HEK293 (cell line): ENCODE measurements at regions not wholly inside any gene's neighbourhood (a gene's known extent, or its start where the extent isn't known, plus 50 kb on each side); places are given as distances from the start of the nearest gene placed in this dataset.

Experiments used
- KLF9 ChIP-seq: fragments of 450-650 bp; formaldehyde crosslinking; IDR thresholded peaks from 2 replicates; pipeline ENCODE4 v1.5.1; 2016; ENCODE audit warnings: missing biosample characterization, missing genetic modification characterization, low read depth
- MZF1 ChIP-seq: fragments of 450-650 bp; formaldehyde crosslinking; IDR thresholded peaks from 2 replicates; pipeline ENCODE4 v1.5.1; 2017; ENCODE audit warnings: missing biosample characterization, missing genetic modification characterization, borderline replicate concordance
- PATZ1 ChIP-seq: fragments of 450-650 bp; formaldehyde crosslinking; IDR thresholded peaks from 2 replicates; pipeline ENCODE4 v1.5.1; 2016; ENCODE audit warnings: missing biosample characterization, missing genetic modification characterization
- ZBTB26 ChIP-seq: fragments of 450-650 bp; formaldehyde crosslinking; optimal IDR thresholded peaks from 2 replicates; pipeline ENCODE3; 2016; ENCODE audit warnings: missing biosample characterization, mild to moderate bottlenecking, missing genetic modification characterization
- ZNF175 ChIP-seq: fragments of 450-650 bp; formaldehyde crosslinking; IDR thresholded peaks from 2 replicates; pipeline ENCODE4 v1.5.1; 2016; ENCODE audit warnings: missing biosample characterization, missing genetic modification characterization
- ZNF184 ChIP-seq: fragments of 450-650 bp; IDR thresholded peaks from 2 replicates; pipeline ENCODE4 v1.5.1; 2018; ENCODE audit warnings: missing biosample characterization, mild to moderate bottlenecking, missing genetic modification characterization
- ZNF248 ChIP-seq: fragments of 450-650 bp; formaldehyde crosslinking; IDR thresholded peaks from 2 replicates; pipeline ENCODE4 v1.5.1; 2017; ENCODE audit warnings: missing biosample characterization, missing genetic modification characterization
- ZNF311 ChIP-seq: fragments of 450-650 bp; formaldehyde crosslinking; IDR thresholded peaks from 2 replicates; pipeline ENCODE4 v1.5.1; 2017; ENCODE audit warnings: missing biosample characterization, missing genetic modification characterization, borderline replicate concordance
- TF ChIP-seq, protein P1 (sequence below): fragments of 450-650 bp; formaldehyde crosslinking; IDR thresholded peaks from 2 replicates; pipeline ENCODE4 v1.5.1; 2016; ENCODE audit warnings: missing biosample characterization, missing genetic modification characterization

- TF ChIP-seq ZNF311 (no peak), ZBTB26 (tag by site-specific recombination) (no peak), PATZ1 (tag by site-specific recombination) (no peak), MZF1 (tag by site-specific recombination) (no peak), KLF9 (tag by site-specific recombination) (no peak), ZNF184 (tag by site-specific recombination) (no peak), ZNF248 (tag by site-specific recombination) (no peak), ZNF175 (no peak)
- TF ChIP-seq, protein P1, sequence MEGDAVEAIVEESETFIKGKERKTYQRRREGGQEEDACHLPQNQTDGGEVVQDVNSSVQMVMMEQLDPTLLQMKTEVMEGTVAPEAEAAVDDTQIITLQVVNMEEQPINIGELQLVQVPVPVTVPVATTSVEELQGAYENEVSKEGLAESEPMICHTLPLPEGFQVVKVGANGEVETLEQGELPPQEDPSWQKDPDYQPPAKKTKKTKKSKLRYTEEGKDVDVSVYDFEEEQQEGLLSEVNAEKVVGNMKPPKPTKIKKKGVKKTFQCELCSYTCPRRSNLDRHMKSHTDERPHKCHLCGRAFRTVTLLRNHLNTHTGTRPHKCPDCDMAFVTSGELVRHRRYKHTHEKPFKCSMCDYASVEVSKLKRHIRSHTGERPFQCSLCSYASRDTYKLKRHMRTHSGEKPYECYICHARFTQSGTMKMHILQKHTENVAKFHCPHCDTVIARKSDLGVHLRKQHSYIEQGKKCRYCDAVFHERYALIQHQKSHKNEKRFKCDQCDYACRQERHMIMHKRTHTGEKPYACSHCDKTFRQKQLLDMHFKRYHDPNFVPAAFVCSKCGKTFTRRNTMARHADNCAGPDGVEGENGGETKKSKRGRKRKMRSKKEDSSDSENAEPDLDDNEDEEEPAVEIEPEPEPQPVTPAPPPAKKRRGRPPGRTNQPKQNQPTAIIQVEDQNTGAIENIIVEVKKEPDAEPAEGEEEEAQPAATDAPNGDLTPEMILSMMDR (tag by site-specific recombination): no peak
Observed at GRCh38 chr6:130749402-130749801, 77.8 kb upstream of the SMLR1 start.
